Left colon (tissue), 2 donors: ENCODE measurements at regions not wholly inside any gene's neighbourhood (a gene's known extent, or its start where the extent isn't known, plus 50 kb on each side); places are given as distances from the start of the nearest gene placed in this dataset.

Experiments used
- ATAC-seq: fragments of 200-7000 bp; cut with Tn5 transposase; one replicate; pipeline ENCODE4 v1.9.1; 2020; ENCODE audit warnings: mild to moderate bottlenecking, moderate library complexity
- DNase-seq, 2 donors: peaks; one replicate each; pipeline ENCODE4 v3.0.0-alpha.2; 2020
- intact Hi-C, 2 donors: fragments of 100-400 bp; cut with DNase I in 1 of 2; cut with micrococcal nuclease in 1 of 2; formaldehyde crosslinking; loops; one replicate each; pipeline versions ENCODE4 v1.11.2 to v1.14.0; 2022; cut with DNase I, micrococcal nuclease
- donor health status: DM: no; HTN: no; CAD: no.
- donor health status: DM: yes; HTN: yes; CAD: no.

DNA sequence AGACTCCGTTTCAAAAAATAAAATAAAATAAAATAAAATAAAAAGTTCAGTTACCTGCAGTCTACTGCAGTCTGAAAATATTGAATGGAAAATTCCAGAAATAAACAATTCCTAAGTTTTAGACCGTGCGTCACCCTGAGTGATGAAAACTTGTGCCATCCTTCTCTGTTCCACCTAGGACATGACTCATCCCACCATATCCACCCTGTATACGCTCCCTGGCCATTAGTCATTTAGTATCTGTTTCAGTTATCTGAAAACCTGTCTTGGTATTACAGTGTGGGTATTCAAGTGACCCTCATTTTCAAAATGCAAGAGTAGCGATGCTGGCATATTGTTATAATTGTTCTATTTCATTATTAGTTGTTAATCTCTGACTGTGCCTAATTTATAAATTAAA is 51.8 kb upstream of the TEX48 start:
- intact Hi-C loops, result loop anchor here in 1 of 2 donors (10.0 kb wide), 1 partner anchor 281 kb away; no protein-coding TSS in a partner anchor
- DNase-seq, result no peak

DNA sequence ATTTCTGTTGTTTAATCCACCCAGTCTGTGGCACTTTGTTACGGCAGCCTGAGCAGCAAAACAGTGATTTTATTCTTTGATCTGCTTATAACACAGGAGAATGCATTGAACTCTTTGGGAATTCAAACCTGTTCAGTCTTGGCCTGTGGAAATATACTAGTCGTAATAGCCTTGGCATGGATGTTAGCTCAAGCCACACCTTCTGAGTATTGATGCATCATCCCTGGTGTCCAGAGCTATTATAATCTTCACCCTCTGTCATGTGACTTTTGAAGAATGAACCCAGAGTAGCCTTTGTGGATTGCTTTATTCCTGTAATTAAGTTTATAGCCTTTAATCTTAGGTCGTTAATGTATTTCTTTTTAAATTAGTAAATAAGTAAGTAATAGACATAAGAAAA is 50.8 kb upstream of the TEX48 start:
- ATAC-seq (peak; percentile 90), DNase-seq (no peak)
- intact Hi-C loops, result loop anchor here in 1 of 2 donors (10.0 kb wide), 1 partner anchor 282 kb away; no protein-coding TSS in a partner anchor

More for the DNA sequence above, 51.8 kb upstream of the TEX48 start:
- no peak for ATAC-seq
